GM19324 (cell line): ENCODE measurements at regions not wholly inside any gene's neighbourhood (a gene's known extent, or its start where the extent isn't known, plus 50 kb on each side); places are given as distances from the start of the nearest gene placed in this dataset.
"Not testable (repeated sequence)": the region's sequence is repeated elsewhere in the genome, so short reads cannot be mapped to it uniquely, and the experiment has no call there.

Experiments used
- ATAC-seq: cut with Tn5 transposase; IDR thresholded peaks from one replicate; pipeline ENCODE4 v1.9.1; 2021; ENCODE audit warnings: mild to moderate bottlenecking, moderate library complexity; ENCODE audit not compliant: unreplicated experiment, low FRiP score

DNA sequence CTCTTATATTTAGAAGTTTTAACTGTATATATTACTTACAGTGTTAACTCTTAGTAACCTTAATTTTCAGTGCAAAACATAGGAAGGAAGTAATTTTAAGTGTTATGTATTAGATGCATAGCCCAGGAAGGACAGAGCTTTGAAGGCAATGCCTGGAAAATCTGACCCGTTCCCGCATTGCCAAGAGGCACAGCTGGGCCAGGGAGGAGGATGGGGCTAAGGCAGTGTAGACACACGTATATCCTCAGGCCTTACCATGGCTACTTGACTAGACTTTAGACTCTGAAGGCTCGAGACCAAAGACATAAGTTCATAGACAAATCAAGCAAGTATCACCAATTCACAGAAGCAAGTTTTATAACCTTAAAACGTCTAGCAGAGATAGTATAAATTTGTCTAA is 1944.2 kb downstream of the OLFM4 start:
- ATAC-seq, result no peak

- ATAC-seq, result no peak
Observed at GRCh38 chr13:54975676-54976075, 1947.1 kb downstream of the OLFM4 start.

DNA sequence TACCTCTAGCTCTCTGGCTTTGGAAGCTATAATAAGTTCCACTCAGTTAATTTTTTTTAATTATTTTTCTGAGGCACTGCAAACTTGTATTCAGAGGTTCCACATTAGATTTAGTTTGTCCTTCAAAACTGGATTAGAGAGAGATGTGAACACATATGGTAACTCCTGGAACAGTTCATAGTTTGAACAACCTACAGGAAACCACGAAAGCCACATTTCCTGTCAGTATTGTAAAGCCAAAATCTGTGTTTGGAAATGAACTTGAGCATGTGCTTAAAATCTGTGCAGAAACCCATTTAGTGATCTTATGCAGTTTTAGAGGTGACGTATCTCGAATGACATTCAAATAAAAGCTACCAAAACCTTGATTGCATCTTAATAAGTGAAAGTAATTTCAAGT is 1952.0 kb downstream of the OLFM4 start:
- no peak for ATAC-seq

GRCh38 chr13:54989418-54989817 is 1960.8 kb downstream of the OLFM4 start:
- no peak for ATAC-seq

DNA sequence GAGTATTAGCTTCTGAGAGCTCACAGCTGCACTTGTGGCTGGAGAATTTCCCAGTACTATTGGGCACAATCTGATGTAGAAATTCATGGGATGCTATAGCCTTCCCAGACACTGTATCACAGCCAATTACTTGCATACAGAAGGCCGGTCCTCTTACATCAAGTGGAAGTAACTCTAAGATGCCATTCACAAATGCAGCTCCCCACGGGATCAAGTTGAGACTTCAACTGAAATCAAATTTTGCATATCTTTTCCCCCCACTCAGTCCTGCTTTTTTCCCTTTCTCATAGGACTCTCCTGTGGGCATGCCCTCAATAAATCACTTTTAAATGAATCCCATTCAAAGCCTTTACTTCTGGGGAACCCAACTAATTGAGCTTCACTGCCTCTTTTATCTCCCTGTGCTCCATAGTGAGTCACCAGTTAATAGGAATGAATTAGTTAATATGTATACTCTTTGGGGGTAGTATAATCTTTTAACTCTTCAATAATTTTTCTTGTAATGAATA is 1970.8 kb downstream of the OLFM4 start:
- ATAC-seq, result no peak

DNA sequence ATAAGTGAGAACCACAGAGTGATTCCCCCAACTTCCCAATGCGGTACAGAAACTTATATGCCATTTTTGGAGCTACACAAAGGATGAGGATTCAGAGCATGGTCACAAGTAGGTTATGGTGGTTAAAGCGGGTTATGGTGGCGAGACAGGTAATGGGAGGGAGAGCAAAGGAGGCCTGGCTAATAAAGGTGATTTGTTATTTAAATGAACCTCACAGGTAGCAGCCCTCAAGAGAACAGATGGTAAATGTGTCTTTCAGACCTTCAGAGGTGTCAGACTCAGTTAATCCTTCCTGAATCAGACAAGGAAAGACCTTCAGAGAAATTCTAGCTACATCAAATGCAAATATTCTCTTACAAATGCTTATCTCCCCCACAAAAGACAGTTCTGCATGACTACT is 1971.4 kb downstream of the OLFM4 start:
- no peak for ATAC-seq

DNA sequence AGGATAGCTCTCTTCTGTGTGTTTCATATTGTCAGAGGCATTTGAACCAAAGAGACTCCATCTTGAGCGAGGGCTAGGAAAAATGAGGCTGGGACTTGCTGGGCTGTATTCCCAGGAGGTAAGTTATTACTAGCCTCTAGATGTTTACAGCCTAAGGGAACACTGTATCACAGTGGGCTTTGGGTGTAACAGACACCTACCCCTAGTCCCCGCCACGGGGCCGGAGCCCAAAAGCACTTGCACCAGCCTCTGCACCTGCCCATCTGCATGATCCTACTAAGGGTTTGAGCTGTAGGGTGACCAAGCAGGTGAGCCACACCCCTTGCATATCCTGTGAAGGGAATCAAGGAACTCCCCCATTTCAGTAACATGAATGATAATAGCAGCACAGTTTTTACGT is 1972.2 kb downstream of the OLFM4 start:
- no peak for ATAC-seq

DNA sequence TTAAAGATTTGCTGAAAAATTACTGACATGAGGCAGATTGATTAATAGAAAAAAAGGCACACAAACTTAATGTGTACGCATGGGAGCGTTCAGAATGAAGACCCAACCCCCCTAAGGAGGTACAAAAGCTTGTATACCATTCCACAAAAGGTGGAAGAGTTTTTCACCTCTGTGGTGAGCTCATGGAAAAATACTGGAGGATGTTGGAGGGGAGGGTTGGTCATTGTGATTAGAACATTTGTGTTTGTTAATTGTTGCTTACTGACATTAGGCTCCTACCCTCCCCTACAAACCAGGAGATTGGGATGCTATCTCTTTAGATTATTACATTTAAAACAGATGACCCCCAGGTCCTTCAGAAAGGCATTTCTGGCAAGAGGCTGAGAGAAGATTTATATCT is 1973.3 kb downstream of the OLFM4 start:
- no peak for ATAC-seq

- no peak for ATAC-seq
Observed at GRCh38 chr13:55007681-55008080, 1979.1 kb downstream of the OLFM4 start.

DNA sequence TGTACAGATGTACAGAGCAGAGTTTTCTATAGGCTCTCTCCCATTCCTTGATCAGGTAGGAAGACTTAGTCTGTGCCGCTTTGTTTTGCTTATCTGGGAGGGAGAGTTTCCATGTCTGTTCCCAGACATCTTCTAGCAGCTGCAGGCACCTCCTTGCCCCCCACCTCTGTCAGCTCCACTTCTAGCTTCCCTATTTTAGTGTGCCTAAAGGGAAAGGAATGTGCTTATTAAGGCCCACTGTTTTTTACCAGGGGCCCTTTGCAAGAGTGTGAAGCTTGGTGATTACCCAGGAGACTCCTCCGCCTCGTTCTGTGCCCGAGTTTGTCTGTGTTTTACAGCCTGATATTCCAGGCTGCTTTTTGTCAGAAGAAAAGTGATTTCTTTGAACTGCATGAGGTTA is 1984.4 kb downstream of the OLFM4 start:
- ATAC-seq, result no peak

DNA sequence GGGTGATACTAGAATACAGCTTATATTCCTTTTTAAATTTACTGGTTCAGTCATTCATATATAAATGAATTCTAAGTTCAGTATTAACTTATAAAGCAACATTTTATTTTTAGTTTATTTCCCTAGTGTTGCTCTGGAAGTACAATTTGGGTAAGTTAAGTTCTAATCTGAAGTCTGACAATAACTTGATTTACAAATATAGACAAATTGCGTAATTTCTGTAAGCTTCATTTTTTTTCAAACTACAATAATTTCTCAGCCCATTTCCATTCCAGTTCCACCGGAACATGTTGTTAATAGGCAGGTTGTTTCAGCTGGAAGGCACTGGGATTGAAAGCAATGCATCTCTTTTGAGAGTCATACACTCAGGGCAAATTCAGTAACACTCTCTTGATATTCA is 2000.7 kb downstream of the OLFM4 start:
- ATAC-seq, result no peak

- no peak for ATAC-seq
Observed at GRCh38 chr13:55038230-55038629, 2009.6 kb downstream of the OLFM4 start.

- not testable (repeated sequence) for ATAC-seq
Observed at GRCh38 chr13:55053891-55054550, 2025.4 kb downstream of the OLFM4 start.

DNA sequence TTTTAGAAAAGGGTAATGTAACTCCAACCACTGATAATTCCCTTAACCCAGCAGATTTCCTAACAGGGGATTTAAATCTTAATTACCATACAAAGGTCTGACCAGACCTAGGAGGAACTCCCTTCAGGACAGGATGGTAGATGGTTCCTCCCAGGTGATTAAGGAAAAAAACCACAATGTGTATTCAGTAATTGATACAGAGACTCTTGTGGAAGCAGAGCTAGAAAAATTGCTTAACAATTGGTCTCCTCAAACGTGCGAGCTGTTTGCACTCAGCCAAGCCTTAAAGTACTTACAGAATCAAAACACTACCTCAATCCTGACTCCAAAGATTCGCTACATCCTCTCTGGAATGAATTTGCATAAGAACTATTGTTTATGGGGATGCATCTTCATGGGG is 2027.1 kb downstream of the OLFM4 start:
- not testable (repeated sequence) for ATAC-seq

GRCh38 chr13:55062662-55063061 is 2034.0 kb downstream of the OLFM4 start:
- ATAC-seq, result no peak

DNA sequence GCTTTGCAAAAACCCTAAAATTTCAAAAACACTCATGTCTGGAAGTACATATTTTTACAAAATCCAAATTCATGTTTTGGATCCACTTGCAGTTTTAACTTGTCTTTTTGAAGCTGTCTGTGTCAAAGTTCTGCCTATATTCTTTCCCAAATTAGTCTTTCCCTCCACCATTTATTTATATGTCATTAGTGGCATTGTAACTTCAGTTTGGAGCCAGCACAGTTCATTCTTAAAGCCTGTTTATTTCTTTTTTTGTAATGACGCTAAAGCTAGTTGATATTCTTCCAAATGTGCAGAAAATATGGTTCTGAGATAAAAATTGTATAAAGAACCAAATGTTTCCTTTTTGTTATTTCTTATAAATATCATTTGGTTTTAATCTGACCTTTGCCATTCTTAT is 2039.3 kb downstream of the OLFM4 start:
- ATAC-seq, result no peak

GRCh38 chr13:55069746-55070145 is 2041.1 kb downstream of the OLFM4 start:
- no peak for ATAC-seq

DNA sequence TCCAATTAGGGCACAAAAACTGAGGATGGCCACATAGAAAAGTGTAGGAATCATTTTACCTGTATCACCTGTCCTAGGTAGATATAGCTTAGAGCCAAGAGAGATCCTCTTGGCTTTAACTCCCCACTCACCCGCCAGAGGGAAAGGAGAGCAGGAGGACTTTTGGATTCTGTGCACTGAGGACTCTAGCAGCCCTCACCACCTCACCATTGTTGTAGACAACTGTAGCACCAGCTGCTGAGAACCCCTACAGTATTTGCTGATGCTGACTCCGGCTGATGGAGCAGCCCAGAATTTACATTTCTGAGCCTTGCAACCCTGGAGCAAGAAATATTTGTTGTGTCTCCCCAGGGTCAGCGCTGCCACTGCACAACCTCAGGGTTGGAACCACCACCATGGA is 2044.4 kb downstream of the OLFM4 start:
- ATAC-seq, result no peak

GRCh38 chr13:55084630-55085029 is 2056.0 kb downstream of the OLFM4 start:
- no peak for ATAC-seq

DNA sequence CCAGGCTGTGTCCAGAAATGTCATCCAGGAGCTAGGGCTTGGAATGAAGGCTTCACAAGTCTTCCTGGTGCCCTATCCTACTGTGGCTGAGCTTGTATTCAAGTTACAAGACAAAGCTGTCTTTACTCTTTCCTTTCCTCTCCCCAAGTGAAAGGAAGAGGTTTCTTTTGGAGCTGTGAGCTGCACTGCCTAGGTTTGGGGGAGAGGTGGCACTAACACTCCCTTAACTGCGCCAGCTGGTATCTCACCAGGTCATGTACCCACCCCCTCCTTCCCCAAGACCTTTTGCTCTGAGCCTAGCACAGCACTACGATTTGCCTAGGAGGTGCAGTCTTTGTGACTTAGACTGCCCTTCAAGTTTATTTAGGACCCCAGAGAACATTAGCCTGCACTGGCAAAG is 2053.6 kb upstream of the PRR20A start:
- no peak for ATAC-seq

DNA sequence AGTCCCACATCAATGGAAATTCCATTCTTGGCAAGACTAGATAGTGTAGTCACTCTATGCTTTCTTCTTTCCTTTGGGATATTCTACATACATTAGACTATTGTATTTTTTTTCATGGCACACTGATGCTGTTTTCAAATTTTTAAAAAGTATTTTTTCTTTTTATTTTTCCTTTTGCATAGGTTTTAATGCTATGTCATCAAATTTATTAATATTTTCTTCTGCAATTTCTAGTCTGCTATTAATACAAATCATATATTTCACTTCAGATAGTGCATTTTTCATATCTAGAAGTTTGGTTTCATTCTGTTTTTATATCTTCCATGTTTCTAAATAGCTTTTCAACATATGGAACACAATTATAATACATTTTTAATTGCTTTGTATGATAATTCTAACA is 2050.1 kb upstream of the PRR20A start:
- no peak for ATAC-seq

GRCh38 chr13:55091172-55091571 is 2049.5 kb upstream of the PRR20A start:
- no peak for ATAC-seq

GRCh38 chr13:55106509-55106908 is 2034.2 kb upstream of the PRR20A start:
- no peak for ATAC-seq
